Loucy (cell line): ENCODE measurements at regions not wholly inside any gene's neighbourhood (a gene's known extent, or its start where the extent isn't known, plus 50 kb on each side); places are given as distances from the start of the nearest gene placed in this dataset.
"Not testable (repeated sequence)": the region's sequence is repeated elsewhere in the genome, so short reads cannot be mapped to it uniquely, and the experiment has no call there.

Experiments
- H2AFZ ChIP-seq: fragments of 200-600 bp; sonication (generic); 2 replicates; pipeline ENCODE4 v1.6.0; 2016; ENCODE audit warnings: antibody characterized with exemption, mild to moderate bottlenecking, low read length, moderate library complexity
- H3F3A ChIP-seq: fragments of 200-600 bp; 2 replicates; pipeline ENCODE4 v1.6.0; 2016; ENCODE audit warnings: antibody characterized with exemption, low read depth, mild to moderate bottlenecking
- H3K27me3 ChIP-seq: fragments of 200-600 bp; sonication (generic); 2 replicates; pipeline ENCODE4 v1.6.1; 2014; ENCODE audit warnings: low read length, mild to moderate bottlenecking; ENCODE audit not compliant: insufficient read depth, poor library complexity, severe bottlenecking
- H3K36me3 ChIP-seq: fragments of 200-600 bp; sonication (generic); 2 replicates; pipeline ENCODE4 v1.6.1; 2016; ENCODE audit warnings: low read length; ENCODE audit not compliant: insufficient read depth
- H3K4me1 ChIP-seq: fragments of 200-600 bp; sonication (generic); 2 replicates; pipeline ENCODE4 v1.5.1; 2014; ENCODE audit warnings: low read length, mild to moderate bottlenecking; ENCODE audit not compliant: insufficient read depth, poor library complexity, severe bottlenecking
- H3K4me2 ChIP-seq: fragments of 200-600 bp; sonication (generic); 2 replicates; pipeline ENCODE4 v1.6.0; 2014; ENCODE audit warnings: antibody characterized with exemption, low read length, low read depth, mild to moderate bottlenecking; ENCODE audit not compliant: poor library complexity, severe bottlenecking
- H3K4me3 ChIP-seq: fragments of 200-600 bp; sonication (generic); 2 replicates; pipeline ENCODE4 v1.5.1; 2014; ENCODE audit warnings: low read length, mild to moderate bottlenecking, mixed read lengths; ENCODE audit not compliant: poor library complexity, severe bottlenecking
- H3K79me2 ChIP-seq: fragments of 200-600 bp; sonication (generic); 2 replicates; pipeline ENCODE4 v1.6.1; 2014; ENCODE audit warnings: low read length; ENCODE audit not compliant: insufficient read depth
- H3K9ac ChIP-seq: fragments of 200-600 bp; sonication (generic); 2 replicates; pipeline ENCODE4 v1.6.0; 2014; ENCODE audit warnings: mild to moderate bottlenecking, low read depth, low read length, moderate library complexity; ENCODE audit not compliant: poor library complexity, severe bottlenecking
- H3K9me2 ChIP-seq: fragments of 200-600 bp; sonication (generic); replicated peaks from 2 replicates; pipeline ENCODE4 v1.6.1; 2016; ENCODE audit warnings: low read depth, low read length, mixed read lengths
- H3K9me3 ChIP-seq: fragments of 200-600 bp; sonication (generic); 2 replicates; pipeline ENCODE4 v1.6.1; 2014; ENCODE audit warnings: mild to moderate bottlenecking, antibody characterized with exemption, low read length, low read depth; ENCODE audit not compliant: insufficient read depth
- H4K20me1 ChIP-seq: fragments of 200-600 bp; sonication (generic); 2 replicates; pipeline ENCODE4 v1.6.0; 2014; ENCODE audit warnings: antibody characterized with exemption, low read length, mild to moderate bottlenecking; ENCODE audit not compliant: insufficient read depth, poor library complexity, severe bottlenecking
- EZH2phosphoT487 ChIP-seq: fragments of 200-600 bp; IDR thresholded peaks from 2 replicates; pipeline ENCODE4 v1.6.1; 2018; ENCODE audit warnings: antibody characterized with exemption, mild to moderate bottlenecking, moderate library complexity, borderline replicate concordance
- TF ChIP-seq, protein P1 (sequence below): fragments of 200-600 bp; sonication (generic); conservative IDR thresholded peaks from 2 replicates; pipeline ENCODE4 v1.5.1; 2014; ENCODE audit warnings: mild to moderate bottlenecking, antibody characterized with exemption, low read length

GRCh38 chr17:74130841-74131240 is 72.6 kb upstream of the RPL38 start:
- Histone ChIP-seq H3K79me2 (no peaks in the 10 kb centered on the region), H3K27me3 (no peaks in the 10 kb centered on the region), H3K4me3 (no peak overlapping the region), H3K36me3 (no peaks in the 10 kb centered on the region), H2AFZ (no peak overlapping the region), H4K20me1 (no peaks in the 10 kb centered on the region), H3K4me2 (no peak overlapping the region), H3F3A (no peaks in the 10 kb centered on the region), H3K9me2 (no peaks in the 10 kb centered on the region), H3K4me1 (no peaks in the 10 kb centered on the region), H3K9ac (no peak overlapping the region), H3K9me3 (no peaks in the 10 kb centered on the region)
- no peak for TF ChIP-seq EZH2phosphoT487
- TF ChIP-seq, protein P1, sequence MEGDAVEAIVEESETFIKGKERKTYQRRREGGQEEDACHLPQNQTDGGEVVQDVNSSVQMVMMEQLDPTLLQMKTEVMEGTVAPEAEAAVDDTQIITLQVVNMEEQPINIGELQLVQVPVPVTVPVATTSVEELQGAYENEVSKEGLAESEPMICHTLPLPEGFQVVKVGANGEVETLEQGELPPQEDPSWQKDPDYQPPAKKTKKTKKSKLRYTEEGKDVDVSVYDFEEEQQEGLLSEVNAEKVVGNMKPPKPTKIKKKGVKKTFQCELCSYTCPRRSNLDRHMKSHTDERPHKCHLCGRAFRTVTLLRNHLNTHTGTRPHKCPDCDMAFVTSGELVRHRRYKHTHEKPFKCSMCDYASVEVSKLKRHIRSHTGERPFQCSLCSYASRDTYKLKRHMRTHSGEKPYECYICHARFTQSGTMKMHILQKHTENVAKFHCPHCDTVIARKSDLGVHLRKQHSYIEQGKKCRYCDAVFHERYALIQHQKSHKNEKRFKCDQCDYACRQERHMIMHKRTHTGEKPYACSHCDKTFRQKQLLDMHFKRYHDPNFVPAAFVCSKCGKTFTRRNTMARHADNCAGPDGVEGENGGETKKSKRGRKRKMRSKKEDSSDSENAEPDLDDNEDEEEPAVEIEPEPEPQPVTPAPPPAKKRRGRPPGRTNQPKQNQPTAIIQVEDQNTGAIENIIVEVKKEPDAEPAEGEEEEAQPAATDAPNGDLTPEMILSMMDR, result no peak

GRCh38 chr17:74132354-74132753 is 71.1 kb upstream of the RPL38 start:
- no peaks in the 10 kb centered on the region for H3K27me3 ChIP-seq
- H4K20me1 ChIP-seq, result no peaks in the 10 kb centered on the region
- no peak overlapping the region for H3K9ac ChIP-seq
- no peaks in the 10 kb centered on the region for H3K36me3 ChIP-seq
- H2AFZ ChIP-seq, result no peak overlapping the region
- no peaks in the 10 kb centered on the region for H3K9me2 ChIP-seq
- no peaks in the 10 kb centered on the region for H3K4me1 ChIP-seq
- TF ChIP-seq, protein P1, result no peak
- no peak for TF ChIP-seq EZH2phosphoT487
- no peak overlapping the region for H3K4me3 ChIP-seq
- no peaks in the 10 kb centered on the region for H3K79me2 ChIP-seq
- H3K9me3 ChIP-seq, result no peaks in the 10 kb centered on the region
- no peak overlapping the region for H3K4me2 ChIP-seq
- H3F3A ChIP-seq, result no peaks in the 10 kb centered on the region

GRCh38 chr17:74133740-74134139 is 69.7 kb upstream of the RPL38 start:
- H3K27me3 ChIP-seq, result no peaks in the 10 kb centered on the region
- H3K79me2 ChIP-seq, result no peaks in the 10 kb centered on the region
- H2AFZ ChIP-seq, result no peak overlapping the region
- H3K9me2 ChIP-seq, result no peaks in the 10 kb centered on the region
- TF ChIP-seq EZH2phosphoT487, result no peak
- TF ChIP-seq, protein P1, result no peak
- no peak overlapping the region for H3K9ac ChIP-seq
- no peak overlapping the region for H3K4me2 ChIP-seq
- no peak overlapping the region for H3K4me3 ChIP-seq
- H3K4me1 ChIP-seq, result no peaks in the 10 kb centered on the region
- H4K20me1 ChIP-seq, result no peaks in the 10 kb centered on the region
- no peaks in the 10 kb centered on the region for H3F3A ChIP-seq
- H3K36me3 ChIP-seq, result no peaks in the 10 kb centered on the region
- H3K9me3 ChIP-seq, result no peaks in the 10 kb centered on the region

DNA sequence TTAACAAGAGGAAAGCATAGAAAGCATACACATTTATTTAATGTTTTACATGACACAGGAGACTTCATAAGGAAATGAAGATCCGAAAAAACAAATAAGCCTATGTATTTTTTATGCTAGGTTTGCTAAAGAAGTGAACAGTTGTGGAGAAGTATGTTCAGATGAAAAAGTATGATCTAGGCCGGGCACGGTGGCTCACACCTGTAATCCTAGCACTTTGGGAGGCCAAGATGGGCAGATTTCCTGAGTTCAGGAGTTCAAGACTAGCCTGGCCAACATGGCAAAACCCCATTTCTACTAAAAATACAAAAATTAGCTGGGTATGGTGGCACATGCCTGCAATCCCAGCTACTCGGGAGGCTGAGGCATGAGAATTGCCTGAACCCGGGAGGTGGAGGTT is 69.2 kb upstream of the RPL38 start:
- H3K4me2 ChIP-seq, H3K27me3 ChIP-seq, H3K79me2 ChIP-seq, H3K9me3 ChIP-seq, H3K36me3 ChIP-seq, H3K9me2 ChIP-seq, H2AFZ ChIP-seq, H3F3A ChIP-seq, H4K20me1 ChIP-seq, H3K9ac ChIP-seq, H3K4me3 ChIP-seq, H3K4me1 ChIP-seq: not testable (repeated sequence)
